GM18519 (cell line): ENCODE measurements at regions not wholly inside any gene's neighbourhood (a gene's known extent, or its start where the extent isn't known, plus 50 kb on each side); places are given as distances from the start of the nearest gene placed in this dataset.
"Not testable (repeated sequence)": the region's sequence is repeated elsewhere in the genome, so short reads cannot be mapped to it uniquely, and the experiment has no call there.

Experiments used
- ATAC-seq: cut with Tn5 transposase; IDR thresholded peaks from one replicate; pipeline ENCODE4 v1.9.1; 2021; ENCODE audit warnings: mild to moderate bottlenecking, moderate library complexity; ENCODE audit not compliant: unreplicated experiment, low FRiP score

- ATAC-seq = not testable (repeated sequence)
Observed at GRCh38 chr6:144636025-144636424, 350.9 kb downstream of the UTRN start.

GRCh38 chr6:144637541-144637940 lies 352.4 kb downstream of the UTRN start:
- ATAC-seq = no peak

DNA sequence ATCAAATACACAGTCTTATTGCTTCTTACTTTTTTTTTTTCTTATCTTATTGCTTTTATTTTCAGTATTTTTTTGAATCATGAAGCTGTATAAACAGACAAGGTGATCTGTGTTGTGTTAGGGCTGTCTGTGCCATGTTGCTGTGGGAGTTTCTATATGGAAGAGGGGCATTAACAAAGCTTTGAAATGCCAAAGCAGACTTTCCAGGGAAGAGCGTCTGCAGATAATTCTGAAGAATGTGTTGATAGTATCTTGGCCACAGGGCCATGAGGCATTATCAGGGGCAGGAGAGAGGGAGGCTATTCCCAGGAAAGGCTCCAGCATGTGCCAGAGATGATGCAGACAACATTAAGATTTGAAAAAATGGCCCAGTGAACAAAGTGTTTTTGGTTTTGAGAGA lies 354.5 kb downstream of the UTRN start:
- ATAC-seq = no peak

GRCh38 chr6:144641286-144641685 lies 356.2 kb downstream of the UTRN start:
- ATAC-seq = no peak

DNA sequence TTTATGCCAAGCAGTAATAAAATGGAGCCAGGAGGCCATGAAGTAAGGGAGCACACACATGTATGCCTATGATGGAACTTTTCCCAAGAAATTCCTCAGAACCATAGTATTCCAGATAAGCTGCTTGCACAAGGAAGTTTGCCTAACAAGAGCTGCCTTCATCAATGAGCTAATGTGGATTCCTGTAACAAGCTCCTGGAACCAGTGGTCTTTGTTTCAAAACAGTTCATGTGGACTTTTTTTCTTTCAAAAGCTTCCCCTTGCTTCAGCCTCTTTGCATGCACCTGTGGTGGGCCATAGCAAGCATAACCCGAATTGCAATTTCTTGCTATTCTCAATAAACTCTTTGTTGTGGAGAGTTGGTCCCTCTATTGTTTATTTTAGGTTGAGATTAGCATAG lies 359.6 kb downstream of the UTRN start:
- no peak for ATAC-seq

- no peak for ATAC-seq
Observed at GRCh38 chr6:144646093-144647056, 361.2 kb downstream of the UTRN start.

GRCh38 chr6:144647406-144647964 lies 362.4 kb downstream of the UTRN start:
- ATAC-seq = no peak

GRCh38 chr6:144647971-144648651 lies 363.0 kb downstream of the UTRN start:
- no peak for ATAC-seq

- ATAC-seq = no peak
Observed at GRCh38 chr6:144649085-144649484, 363.9 kb downstream of the UTRN start.

DNA sequence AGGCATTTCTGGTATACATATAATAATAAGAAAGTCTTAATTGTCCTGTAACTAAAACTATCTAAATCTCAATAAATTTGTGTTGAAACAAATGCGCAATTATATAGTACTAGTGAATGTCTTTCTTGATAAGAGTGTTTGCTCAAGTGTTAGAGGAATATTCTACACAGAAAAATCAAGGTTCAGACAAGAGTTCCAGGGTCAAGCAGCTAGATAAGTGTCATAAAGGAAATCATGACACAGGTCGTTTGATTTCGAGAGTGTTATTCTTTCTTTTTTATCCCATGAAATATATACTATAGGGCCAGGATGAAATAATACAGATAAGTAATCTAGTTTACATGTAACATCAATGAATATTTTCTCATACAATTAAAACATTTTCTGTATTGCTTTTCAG lies 366.1 kb downstream of the UTRN start:
- ATAC-seq = no peak

DNA sequence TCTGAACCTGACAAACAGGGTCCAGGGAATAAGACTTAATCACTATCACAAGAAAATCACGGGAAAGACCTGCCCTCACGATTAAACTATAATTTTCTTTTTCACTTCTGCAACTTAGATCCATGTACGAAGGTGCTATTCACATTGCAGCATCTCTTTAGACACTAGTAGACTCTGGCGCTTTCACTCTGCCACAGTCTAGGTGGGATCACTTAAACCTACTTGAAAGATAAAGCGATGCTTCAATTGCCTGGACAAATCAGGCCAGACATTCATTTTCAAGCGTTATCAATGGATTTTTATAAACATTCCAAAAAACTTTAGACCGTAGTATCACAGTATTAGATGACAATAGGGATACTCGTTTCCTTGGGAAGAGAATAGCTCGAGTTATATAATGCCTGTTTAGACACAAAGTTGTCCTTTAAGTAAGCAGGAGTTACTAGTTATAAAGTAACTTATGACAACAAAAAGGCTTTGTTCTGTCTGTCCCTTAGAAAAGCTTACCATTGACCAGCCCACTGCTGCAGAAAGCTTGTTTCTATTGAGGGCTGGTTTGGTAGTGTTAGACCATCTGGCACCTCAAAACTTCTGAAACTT lies 367.3 kb downstream of the UTRN start:
- ATAC-seq = no peak

GRCh38 chr6:144653885-144654505 lies 368.9 kb downstream of the UTRN start:
- ATAC-seq = peak; percentile 89

DNA sequence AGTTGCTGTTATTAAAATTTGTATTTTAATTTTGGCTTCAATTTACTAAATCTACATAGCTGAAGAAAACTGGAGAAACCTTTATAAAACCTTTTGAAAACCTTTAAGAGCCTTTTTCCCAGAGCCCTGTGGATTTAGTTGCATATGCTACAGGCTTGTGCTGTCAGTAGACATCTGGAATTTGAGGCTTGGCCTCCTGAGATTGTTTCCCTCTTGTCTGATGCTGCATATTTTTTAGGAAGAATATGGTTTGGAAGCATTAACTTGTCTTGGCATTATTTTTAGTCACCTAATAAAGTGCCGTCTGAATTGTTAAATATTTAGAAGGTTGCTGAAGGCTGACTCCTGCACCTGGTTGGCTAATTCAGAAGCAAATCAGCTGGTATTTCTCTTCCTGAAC lies 369.4 kb downstream of the UTRN start:
- ATAC-seq = no peak

DNA sequence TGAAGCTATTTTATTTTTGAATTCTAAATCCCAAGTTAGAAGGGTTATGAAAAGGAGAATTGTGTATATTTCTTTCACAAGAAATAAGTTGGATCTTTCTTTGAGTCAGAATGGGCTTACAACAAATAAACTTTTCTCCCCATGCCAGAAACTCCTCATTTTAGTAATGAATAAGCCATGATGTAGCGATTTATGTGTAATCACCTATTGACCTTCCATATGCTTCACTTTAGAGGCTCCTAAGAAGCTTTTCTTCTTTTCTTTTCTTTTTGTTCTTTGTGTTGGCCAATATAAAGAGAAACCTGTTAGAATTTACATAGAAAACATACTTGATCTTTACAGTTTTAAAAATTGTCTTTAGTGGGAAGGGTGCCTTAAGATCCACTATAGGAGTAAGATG lies 370.2 kb downstream of the UTRN start:
- ATAC-seq = no peak

DNA sequence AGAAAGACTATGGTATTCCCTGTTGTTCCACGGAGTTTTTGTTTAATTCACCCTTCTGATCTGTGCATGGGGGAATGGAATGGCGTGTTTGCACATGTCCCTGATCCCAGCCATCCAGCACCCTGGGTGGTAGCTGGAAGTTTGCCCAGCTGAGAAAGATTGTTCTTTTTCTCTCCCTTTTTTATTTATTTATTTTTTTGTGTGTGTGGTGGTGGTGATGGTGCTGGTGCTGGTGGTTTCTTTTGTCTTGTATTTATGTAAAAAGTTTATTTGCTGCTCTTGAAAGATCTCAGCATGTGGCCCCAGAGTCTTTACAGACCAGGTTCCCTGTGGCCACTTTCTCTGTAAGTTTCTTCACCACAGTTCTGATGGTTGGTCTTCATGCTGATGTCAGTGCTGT lies 372.6 kb downstream of the UTRN start:
- ATAC-seq = no peak

GRCh38 chr6:144659202-144660182 lies 374.4 kb downstream of the UTRN start:
- peak; percentile 61 for ATAC-seq

DNA sequence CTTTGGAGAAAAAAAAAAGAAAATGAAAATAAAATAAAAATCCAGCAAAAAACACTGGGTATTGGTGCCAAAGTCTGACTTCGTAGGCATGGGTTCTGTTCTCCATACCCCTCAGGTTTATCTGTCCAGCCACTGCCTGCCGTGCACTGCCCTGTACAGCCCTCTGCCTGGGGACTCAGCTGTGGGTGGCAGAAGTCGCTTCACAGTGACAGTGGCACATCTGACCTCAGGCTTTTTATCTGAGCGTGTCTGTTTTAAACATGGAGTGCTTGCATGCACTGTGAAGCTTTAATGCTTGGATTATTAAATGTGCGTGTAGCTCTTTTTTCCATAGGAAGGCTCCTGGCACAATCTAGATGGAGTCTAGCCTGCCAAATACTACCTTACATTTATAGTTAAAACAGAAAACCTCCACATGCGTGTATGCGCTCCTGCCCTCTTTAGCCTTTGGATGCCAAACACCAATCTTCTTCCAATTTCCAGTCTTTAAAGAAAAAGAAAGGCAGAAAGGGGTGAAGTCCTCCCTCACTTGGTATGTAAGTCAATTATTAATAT lies 375.5 kb downstream of the UTRN start:
- ATAC-seq = no peak

DNA sequence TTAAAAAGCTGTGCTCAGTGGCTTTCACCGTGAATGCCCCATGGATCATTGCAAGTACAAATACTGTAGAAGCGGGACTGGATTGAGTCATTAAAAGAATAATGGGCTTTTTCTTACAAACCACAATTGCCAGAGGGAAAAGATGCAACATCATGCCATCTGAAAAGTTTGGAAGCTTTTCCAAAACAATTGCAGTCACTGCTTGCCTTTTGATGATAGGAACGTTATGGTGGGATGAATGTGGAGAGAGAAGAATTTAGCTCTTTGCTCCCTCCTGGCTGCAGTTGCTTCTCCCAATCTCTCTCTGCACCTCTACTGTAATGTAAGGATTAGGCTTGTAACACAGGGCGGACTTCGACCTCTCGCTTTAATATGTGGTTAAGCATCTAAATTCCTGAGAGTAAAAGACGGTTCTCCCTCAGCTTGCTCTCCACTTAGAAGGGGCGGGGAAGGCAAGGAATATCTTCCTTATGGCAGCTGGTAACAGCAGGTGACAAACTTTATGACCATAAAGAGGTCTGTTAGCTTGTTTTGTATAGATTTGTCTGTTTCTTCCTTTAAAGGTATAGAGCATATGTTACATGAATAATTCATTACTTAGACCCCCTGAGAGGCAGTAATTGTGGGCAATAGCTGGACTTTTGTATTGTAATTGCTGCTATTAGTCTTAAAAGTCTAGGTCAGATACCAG lies 376.1 kb downstream of the UTRN start:
- ATAC-seq = no peak
